RCC 7860 (cell line): ENCODE measurements at regions not wholly inside any gene's neighbourhood (a gene's known extent, or its start where the extent isn't known, plus 50 kb on each side); places are given as distances from the start of the nearest gene placed in this dataset.

ENCODE experiments used
- DNase-seq: peaks from one replicate; pipeline ENCODE4 v3.0.0-alpha.2; 2015; ENCODE audit warnings: low spot score
- FAIRE-seq: peaks from 2 replicates; lab custom pipeline; 2012; peaks lifted over from hg19 to GRCh38; lab: Jason Lieb, UNC

DNA sequence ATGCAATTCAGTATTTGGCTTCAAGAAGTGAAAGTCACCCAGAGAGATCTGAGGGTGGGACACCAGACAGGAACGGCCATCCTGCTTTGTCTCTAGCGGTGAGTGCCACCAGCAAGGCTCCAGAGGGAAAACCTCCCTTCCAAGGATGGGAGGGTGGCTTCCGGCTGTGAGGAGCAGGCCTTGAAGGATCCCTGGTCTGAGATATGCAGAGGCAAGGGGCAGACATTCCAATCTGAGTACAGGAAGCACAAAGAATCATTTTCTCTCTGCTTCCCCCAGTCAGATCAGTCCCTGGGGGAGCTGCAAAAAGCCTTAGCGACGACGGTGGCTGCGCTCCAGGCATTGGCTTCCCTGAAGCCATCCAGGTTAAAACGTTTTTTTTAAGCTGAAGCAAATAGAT is 167.4 kb downstream of the TEX36 start:
- DNase-seq (no peak), FAIRE-seq (no peak)

DNA sequence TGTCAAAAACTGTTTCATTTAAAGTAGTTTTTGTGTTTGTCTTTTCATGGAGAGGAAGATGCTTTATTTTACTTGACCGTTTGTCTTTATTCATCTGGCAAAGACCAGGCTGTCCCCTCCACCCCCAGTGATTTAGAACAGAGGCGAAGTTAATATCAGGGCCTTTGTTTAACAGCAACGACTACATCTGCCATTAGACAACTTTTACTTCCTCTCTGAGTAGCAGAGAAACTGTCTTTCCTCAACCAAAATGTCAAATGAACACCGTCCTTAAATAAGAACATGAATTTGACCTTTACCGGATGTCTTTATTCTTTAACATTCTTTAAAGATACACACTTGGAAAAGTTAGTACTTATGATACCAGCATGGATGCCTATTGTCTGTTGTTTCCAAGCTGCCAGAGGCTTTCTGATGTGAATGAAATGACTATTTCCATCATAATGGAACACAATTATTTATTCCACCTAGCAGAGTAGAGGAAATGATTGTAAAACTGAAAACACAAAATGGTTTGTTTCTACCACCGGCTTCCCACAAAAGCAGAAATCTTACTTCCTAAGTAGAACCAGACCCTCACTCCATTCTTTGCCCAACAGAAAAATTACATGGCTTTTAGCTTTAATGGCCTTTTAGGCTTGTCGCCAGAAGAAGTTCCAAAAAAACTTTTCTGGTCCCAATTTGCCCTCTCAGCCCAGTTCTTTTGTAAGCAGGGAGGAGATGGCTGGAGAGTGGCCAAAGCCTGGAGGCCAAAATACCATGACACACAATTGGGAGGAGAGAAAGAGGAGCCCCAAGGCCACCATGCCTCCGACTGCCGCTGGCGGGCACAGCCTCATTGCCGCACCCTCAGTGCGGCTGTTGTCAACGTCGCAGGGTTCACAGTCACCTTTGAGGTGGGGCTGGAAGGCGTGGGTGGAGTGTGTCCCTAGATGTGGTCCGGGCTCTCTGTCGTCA is 168.5 kb downstream of the TEX36 start:
- FAIRE-seq (no peak), DNase-seq (no peak)

DNA sequence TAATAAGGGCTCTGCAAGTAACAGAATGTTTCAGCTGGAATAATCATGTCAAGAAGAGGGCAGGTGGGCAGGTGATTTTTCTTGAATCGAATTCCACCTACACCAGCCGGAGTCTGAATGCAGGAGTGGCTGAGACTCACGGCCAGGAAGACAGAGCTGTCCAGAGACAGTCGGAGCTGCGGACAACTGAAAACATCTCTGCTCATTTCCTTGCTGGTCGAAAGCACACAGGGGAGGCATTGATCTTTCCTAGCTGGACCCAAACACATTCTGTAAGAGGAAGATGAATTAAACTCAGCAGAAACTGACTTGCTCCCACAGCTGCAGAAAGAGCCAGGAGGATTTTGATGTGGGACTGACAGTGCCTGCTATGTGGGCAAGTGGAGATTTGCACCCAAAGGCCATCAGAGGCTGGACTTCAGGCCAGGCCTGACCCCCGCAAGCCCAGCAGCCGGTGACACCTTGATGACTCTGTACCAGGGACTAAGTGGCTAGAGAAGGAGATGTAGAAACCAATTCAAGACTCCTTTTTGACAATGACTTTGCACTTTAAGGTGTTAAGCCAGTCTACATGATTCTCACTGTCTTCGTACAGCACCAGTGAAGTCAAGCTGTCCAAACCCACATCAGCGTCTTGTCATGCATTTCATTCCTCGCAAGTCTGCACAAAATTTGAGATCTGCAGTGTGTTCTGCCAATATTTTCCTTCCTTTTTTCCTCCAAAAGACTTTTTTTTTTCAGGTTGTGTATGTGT is 169.4 kb downstream of the TEX36 start:
- FAIRE-seq (no peak), DNase-seq (no peak)

DNA sequence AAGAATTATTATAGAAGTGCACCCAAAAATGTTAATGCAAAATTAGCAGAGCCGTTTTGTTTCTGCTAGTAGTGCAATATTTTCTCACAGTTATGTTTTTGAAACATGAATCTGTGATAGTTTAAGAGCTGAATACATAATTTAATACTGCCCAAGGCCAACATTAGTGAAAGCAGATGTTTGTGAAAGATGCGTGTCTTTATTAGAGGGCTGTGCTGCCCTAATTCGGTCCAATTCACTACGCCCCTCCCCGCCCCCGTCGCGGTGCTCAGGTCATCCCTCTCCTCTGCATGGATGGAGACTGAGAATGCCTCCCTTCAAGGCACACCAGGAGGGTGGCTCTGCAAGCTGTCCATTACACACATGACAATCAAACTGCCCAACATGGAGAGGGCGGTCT is 172.0 kb downstream of the TEX36 start:
- DNase-seq (no peak), FAIRE-seq (no peak)

DNA sequence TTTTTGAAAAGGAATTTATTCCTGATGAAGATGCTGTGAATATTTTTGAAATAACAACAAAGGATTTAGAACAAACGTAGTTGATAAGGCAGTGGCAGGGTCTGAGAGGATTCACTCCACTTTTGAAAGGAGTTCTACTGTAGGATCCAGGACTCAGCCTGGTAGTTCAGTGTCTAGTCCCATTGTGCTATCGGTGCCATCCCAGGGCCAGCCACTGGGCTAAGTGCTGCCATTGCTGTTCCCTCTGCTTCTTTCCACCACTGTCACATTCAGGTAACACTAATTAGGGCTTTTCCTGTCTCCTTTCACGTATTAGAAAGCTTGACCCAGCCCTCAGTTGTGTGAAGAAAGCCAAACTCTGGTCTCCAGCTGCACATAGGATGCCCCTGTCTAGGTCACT is 177.3 kb downstream of the TEX36 start:
- no peak for FAIRE-seq
- DNase-seq: no peak

DNA sequence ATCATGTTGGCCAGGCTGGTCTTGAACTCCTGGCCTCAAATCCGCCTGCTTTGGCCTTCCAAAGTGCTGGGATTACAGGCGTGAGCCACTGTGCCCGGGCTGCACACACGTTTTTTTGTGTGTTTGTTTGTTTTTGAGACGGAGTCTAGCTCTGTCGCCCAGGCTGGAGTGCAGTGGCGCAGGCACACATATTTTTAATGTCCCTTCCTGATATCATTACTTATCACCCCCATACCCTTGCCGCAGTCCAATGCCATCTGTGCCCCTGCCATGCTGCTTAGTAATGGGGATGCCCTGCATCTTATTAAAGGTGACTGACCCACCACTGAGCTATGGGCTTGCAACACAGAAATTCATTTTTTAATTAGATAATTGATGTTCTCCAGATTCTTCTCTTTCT is 180.7 kb downstream of the TEX36 start:
- FAIRE-seq (no peak), DNase-seq (no peak)

DNA sequence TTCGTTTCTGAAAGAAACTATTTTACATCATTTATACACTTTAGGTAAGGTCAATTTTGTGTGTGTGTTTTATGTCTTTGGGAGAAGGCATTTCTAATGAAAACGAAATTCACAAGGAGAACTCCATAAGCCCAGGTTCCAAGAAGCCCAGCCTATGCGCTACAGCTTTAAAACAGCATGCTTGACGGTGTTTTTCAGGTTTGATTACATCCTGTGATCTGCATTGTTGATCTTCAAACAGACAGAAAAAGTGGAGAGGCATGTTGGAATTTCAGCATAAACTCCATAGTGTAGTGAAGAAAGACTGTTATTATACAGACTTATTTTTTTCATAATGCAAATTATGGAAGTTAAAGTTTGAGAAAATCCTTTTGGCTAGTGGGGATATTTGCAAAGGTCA is 187.6 kb downstream of the TEX36 start:
- FAIRE-seq: no peak

DNA sequence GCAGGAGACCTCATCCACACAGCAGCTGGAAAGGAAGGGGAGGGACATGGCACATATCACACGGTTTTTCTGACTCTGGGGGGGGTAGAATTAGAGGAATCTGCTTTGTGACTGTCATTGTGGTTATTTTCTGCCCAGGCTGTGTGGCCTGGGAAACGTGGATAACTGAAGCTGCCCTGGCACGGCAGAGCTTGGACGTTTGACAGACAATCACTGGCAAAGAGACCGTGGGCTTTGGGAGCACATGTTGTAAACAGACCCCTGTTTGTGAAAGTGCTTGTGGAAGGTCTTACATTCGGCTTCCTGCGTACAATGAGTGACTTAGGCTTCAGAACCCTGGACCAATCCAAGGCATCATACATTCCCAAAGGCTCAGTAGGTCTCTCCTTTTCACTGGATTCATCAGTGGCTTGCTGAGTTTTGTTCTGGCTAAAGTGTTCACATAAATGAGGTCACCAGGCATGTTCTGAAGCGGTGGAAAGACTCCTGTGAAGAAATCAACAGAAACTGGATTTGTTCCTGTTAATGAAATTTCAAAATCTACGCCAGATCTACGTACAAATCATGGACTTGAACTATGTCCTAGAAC is 188.2 kb downstream of the TEX36 start:
- DNase-seq (no peak), FAIRE-seq (no peak)

More for the DNA sequence above, 187.6 kb downstream of the TEX36 start:
- DNase-seq: no peak

DNA sequence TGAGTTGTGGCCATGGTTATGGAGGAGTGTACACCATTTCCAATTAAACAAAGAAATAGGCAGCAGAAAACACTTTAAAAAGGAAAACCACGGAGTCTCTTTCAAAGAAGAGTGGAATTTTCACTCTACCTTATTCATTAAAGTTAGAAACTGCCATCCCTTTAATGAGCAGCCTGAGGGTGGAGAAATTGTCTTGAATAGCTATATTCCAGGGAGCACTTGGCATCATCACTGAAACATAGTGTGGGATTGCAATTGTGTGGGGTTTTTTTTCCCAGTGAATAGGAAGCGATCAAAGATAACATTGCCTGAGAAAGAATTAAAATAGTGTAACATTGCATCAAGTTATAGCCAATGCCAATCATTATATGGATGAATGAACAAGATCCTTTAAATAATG is 191.6 kb downstream of the TEX36 start:
- FAIRE-seq: no peak
- DNase-seq: no peak

DNA sequence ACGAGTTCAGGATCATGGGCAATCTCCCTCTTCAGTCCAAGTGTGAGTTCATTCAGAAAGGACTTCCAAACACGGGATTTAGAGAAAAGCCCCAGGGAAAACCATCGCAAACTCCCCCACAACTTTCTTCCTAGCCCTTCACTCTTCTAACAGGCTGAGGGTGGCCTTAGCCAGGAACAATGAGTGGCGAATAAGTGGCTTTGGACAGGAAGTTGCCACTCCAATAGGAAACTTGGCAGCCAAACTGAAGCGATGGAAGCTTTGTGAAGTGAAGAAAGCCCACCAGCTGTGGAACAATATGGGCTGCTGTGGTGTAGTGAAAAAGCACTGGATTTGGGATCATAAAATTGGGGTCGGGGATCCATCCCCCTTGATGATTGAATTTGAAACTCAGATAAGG is 193.2 kb downstream of the TEX36 start:
- DNase-seq (no peak), FAIRE-seq (no peak)

DNA sequence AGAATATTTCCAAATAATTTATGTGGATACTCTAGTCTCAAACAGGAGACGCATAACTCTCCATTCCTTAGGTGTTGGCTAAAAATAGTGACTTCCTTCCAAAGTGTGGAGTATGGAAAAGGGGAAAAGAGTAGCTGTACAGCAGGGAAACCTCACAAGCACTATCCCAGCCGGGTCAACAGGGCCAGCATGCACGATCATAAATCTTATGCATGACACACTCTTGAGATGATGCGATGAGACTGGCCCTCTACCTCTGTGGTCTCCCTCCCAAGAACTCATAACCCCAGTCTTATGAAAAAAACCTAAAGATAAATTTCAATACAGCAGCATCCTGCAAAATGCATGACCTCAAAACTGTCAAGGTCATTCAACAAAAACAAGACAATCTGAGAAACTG is 197.3 kb downstream of the TEX36 start:
- no peak for DNase-seq
- no peak for FAIRE-seq

DNA sequence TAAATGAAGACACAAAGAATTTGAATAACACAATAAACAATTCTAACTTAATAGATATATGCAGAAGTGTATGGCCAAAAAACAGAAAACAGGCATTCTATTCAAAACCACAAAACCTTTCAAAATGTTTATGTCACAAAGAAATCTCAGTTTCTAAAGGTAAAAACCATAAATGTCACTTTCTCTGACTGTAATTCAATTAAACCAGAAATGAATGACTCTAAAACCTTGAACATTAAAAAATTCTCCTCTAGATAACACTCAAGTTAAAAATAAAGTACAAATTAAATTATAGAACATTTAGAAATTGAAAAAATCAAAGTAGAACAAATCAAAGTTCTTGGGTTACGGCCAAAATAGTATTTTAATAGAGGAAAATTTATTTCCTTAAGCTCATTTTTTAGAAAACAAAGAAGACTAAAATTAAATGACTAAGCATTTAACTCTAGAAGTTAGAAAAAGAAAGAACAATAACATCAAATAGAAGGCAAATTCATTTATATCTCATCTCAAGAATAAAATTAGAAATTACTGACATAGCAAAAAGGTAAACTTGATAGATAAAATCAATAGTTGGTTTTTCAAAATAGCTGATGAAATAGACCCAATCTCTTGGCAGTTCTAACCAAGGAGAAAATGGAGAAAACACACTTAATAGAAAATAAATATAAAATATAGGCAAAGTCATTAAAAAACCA is 198.8 kb downstream of the TEX36 start:
- FAIRE-seq: peak; percentile 22
- no peak for DNase-seq

DNA sequence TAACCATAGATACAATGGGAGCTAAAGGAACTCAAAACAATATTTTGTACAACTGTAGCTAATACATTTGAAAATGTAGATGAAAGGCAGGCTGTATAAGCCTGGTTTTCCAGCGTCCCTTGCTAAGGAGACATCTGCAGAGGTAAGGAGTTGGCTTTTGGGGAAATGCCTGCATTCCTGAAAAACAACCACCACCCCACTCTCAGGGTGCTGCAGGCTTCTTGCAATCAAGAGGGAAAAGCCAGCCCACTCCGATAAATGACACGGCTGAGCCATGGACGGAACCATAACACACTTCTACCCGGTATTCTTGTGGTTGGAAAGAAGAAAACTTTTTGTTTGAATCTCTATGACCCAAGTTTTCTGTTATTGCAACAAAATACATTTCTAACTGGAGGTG is 200.3 kb downstream of the TEX36 start:
- DNase-seq (no peak), FAIRE-seq (no peak)

DNA sequence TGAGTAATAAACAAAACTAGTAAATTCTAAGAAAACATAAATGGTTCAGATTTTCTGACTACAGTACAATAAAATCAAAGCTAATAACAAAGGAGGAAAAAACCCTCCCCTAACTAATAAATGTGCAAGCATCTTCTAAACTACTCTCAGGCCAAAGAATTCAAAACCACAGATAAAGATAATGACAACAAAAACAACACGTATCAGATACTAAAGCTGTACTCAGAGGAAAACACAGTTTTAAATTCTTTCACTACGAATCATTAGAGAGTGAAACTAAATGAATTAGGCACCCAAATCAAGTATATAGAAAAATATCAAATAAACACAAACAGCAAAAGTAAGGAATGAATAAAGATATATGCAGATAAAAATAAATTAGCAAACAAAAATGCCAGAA is 200.9 kb downstream of the TEX36 start:
- FAIRE-seq (no peak), DNase-seq (no peak)

DNA sequence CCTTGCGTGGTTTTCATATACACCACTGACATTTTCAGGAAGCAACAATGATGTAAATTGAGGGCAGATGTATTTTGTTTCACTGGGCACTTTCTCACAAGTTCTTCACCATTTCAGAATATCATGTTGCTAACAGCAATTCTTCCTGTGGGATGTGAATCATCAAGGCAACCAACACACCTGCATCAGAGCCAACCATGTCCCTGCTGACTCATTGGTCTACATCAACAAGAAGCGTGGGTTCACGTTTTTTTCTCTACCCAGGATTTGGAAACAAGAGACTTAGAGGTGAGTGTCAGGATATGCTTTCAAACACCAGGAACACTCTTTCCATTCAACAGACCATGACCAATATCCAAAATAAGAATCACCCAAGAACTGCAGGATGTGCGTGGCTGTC is 203.9 kb downstream of the TEX36 start:
- FAIRE-seq: no peak
- no peak for DNase-seq

DNA sequence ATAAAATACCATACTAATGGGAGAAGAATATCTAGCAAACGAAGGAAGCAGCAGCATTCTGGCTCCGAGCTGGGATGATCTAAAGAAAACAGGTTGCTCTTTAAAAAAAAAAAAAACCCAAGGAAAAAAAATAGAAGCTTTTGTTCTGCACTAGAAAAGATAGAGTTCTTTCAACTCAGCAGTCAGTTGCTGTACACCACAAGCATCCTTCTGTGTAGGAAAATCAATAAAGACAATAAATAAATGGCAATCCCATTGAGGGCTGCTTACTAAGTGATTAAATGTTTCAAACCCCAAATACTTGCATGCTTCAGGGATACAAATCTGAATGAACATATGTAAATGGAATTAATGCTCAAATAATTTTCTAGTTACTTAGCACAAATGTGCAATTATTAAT is 207.1 kb downstream of the TEX36 start:
- no peak for DNase-seq
- FAIRE-seq: no peak

DNA sequence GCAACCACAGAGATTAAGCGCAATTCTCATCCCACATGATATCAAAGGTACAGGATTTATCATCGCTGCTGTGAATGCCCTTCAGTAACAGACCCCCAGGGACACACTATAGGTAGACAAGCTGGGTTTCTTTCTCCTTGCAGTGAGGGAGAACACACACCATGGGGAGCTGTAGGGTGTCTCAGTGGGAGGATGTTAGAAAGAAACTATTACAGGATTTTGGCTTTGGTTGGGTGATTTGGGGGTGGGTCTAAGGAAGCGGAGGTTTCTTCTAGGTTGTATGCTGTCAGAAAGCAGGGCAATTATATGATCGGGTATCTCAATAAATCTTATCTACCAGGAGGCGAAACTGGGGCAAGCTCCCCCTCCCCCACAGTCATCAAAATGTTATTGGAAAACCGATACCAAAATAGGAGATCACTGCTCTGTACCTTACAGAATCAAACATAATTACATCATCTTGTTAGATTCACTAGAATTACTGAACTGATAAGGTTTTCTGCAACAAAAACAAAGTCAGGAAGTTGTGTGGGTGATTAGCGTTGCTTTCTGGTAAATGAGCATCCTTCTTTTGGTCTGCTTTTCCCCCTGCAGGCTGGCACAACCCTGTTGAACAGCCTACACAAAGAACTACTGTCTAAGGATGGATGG is 209.7 kb downstream of the TEX36 start:
- no peak for DNase-seq
- no peak for FAIRE-seq

DNA sequence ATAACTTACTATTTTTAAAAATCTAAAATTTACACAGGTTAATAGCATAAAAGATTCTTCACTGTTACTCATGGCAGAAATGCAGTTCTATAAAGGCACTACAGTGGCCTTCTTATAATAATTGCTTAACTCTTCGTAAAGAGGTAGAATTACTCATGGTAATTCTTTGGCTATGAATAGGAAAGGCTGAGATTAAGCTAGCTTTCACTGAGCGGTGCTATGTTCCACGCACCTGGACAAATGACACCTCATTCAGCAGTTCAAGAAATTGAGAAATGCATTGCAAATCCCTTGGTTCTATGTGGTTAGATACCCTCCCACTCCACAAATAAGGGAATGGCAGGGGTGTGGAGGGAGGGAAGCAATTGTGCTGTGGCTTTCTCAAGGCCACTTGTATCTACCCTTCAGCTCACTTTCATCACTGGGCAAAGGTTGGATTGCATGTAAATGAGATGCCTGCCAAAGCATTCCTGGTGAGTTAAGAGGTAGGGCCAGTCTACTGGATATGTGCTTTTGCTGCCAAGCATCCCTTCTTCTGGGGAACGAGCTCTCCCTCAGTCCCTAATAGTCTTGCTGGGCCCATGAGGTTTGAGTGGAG is 210.9 kb downstream of the TEX36 start:
- FAIRE-seq (no peak), DNase-seq (no peak)

DNA sequence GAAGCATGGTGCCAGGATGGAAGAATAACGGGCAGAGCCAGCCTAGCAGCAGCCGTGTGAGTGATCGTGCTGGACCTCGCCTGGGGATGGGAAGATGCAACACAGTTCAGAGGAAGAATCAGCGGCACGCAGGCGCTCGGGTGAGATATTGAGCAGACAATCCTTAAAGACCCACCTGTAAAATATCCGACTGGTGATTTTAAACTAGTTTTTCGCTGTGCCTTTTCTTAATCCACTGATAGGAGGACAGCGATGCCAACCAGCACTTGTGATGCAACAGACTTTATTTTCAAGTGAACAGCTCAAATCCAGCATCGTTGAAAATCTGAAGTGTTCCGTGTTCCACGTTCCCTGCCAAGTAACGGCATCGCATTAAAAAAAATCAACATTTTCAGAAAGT is 214.7 kb downstream of the TEX36 start:
- DNase-seq: no peak
- FAIRE-seq: no peak

DNA sequence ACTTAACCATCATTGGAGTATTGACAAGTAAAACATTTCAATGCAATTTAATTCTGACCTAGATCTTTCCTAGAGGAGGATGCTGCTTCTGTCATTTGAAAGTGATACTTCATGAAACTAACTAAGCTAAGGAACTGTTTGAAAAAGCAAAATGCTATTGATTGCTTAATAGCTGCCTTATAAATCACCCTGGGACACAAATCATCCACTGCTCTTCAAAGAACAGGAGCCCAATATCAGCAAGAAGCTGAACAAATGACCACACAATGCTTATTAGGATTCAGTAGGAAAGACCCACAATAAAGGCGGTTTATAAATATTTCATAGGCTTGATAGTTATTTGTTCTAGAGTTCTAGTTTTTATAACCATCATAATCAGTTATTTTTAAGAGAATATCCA is 216.3 kb downstream of the TEX36 start:
- DNase-seq (no peak), FAIRE-seq (no peak)
